GM19238 (cell line): ENCODE measurements at regions not wholly inside any gene's neighbourhood (a gene's known extent, or its start where the extent isn't known, plus 50 kb on each side); places are given as distances from the start of the nearest gene placed in this dataset.

Experiments
- DNase-seq: peaks from one replicate; pipeline ENCODE4 v3.0.0; 2011; ENCODE audit warnings: low spot score; ENCODE audit not compliant: insufficient read length

GRCh38 chr16:8194794-8195193 lies 395.5 kb downstream of the TMEM114 start:
- DNase-seq: no peak

- no peak for DNase-seq
Measured at GRCh38 chr16:8188841-8189240, 401.5 kb downstream of the TMEM114 start.

DNA sequence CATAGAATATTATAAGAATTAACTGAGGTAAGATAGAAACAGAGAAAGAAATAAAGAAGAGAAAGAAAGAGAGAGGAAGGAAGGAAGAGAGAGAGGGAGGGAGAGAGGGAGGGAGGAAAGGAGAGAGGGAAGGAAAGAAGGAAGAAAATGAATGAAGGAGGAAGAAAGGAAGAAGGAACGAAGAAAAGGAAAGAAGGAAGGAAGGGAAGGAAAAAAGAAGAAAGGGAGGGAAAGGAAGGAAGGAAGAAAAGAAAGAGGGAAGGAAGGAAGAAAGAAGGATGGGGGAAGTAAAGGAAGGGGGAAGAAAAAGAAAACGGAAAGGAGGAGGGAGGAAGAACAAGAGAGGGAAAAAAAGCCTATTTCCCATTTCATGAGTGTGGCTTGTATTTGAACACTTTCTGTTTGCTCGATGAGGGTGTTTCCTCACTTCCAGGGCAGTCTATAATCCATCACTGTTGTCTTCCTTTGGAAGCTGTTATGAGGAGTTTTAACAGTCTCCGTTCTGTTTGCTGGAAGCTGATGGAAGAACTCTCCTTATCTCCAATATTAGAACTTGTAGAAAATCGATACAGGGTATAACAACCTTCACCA lies 402.4 kb downstream of the TMEM114 start:
- DNase-seq: no peak

DNA sequence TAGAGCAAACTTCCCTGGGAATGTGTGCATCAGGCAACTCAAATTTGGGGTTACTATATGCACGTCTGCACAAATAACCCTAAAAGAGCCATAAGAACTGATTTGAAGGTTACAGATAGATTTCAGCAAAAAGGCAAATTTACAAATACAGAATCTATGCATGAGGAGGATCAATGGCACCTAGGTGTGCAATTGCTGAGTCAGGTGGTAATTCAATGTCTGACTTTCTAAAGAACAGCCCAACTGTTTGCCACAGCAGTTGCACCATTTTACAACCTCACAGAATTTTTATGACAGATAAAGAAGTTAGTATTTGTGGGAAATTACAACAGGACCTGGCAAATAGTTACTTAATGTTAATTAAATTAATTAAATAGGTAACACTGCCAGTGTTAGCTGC lies 405.5 kb downstream of the TMEM114 start:
- no peak for DNase-seq

DNA sequence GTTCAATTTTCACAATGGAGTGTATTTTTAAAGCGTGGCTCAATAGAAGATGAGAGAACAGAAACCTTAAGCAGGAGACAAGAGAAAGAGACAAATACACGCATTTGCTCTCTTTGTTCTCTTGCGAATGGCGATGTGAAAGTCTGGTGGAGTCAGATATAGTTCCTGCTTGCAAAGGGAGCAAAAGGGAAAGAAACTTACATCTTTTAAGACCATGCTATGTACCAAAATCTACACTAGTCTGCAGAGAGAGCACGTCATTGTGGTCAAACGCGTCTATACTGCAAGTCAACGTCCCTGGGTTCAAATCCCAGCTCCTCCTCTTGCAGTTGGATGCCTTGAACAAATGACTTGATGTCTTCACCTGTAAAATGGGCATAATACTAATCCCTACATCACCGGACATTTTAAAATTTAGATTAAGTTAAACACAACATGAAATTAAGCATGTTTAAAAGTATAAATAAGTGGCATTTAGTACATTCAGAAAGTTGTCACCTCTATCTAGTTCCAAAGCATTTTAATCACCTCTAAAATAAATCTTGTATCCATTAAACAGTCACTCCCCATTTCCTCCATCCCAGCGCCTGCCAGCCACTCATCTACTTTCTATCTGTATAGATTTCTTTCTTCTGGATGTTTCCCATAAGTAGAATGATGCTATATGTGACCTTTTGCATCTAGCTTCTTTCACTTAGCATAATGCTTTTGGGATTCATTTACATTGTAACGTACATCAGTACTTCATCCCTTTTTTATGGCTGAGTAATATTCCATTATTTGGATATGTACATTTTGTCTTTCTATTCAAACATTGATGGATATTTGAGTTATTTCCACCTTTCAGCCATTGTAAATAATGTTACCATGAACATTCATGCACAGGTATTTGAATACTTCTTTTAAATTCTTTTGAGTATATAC lies 406.9 kb downstream of the TMEM114 start:
- no peak for DNase-seq

DNA sequence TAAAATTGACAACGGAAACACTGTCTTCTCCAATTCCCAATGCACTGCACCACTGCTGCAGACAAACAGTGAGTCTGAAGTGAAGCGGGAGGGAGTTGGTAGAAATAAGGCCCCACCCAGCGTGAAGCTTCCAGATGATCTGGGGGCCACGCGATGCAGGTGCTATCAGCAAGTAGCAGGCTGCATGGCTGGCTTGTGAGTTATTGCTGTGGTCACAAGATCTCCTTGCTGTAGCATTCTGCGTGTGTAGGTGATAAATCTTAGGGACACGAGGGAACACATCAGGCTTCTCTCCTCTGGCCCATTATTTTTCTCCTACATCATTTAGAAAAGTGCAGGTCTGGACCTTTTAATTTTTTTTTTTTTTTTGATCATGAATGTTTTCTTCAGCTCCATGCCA lies 407.6 kb downstream of the TMEM114 start:
- DNase-seq: no peak

DNA sequence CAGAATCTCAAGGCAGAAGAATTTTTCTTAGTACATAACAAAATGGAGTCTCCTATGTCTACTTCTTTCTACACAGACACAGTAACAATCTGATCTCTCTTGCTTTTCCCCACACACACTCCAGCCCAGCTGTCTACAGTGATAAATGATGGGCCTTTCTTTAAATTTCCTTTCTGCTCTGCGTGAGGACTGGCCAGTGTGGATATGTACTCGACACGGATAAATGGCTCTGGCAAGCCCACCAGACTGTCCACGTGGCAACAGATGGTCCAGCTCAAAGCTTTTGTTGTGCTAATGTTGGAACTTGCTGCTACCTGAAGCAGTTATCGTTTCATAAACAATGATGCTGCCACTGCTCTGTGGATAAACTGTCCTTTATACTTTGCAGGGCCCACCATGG lies 410.7 kb downstream of the TMEM114 start:
- no peak for DNase-seq

DNA sequence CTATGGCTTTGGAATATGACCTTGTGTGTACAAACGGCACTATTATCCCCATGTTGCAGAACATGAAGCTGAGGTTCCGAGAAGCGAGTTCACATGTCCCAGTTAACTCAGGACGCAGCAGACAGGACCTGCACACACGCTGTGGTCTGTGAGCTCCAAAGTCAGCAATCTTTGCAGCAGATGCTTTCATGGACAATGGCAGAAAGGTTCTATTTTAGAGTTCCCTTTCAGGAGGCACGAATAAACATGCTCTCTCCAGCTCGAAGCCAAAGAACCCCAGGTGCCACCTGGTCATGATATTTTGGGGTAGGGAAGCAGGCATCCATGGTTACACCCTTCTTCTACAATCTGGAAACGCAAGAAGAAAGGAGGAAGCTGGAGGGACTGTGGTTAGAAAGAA lies 412.0 kb downstream of the TMEM114 start:
- no peak for DNase-seq

DNA sequence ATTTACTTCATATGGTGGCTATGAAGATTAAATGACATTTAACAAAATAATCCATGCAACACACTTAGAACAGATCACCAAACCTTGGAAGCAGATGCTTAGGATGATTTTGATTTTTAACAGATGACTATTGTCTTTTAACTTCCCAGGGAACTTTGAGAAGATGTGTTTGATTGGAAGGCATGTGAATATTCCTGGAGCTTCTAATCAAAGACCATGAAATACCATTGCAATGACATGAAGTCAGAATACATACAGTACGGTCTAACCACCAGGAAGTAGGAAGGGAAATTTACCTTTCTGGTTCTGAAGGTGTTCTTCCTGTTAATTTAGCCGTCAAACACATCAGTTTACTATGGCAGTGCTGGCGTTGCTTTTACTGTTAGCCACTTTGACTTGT lies 414.9 kb downstream of the TMEM114 start:
- no peak for DNase-seq

- DNase-seq: peak; percentile 10
Measured at GRCh38 chr16:8173111-8173644, 417.1 kb downstream of the TMEM114 start.

DNA sequence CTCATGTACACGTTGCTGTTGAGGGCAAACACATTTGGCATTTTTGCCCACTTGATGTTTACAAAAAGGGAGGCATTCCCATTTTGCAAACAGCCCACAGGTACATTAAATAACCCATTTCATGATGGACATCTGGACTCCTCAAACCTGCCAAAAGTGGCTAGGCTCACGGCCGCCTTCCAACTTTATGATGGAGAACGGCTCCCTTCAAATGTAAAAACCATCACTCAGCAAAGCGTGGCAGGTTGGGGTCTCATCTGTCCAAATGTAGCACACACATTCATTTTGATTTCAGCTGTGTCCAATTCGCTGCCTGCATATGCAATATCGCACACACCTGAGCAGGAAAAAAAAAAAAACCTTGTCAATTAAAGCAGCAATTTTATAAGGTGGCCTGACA lies 417.8 kb downstream of the TMEM114 start:
- no peak for DNase-seq

- no peak for DNase-seq
Measured at GRCh38 chr16:8168016-8168415, 422.3 kb downstream of the TMEM114 start.

GRCh38 chr16:8167436-8167835 lies 422.9 kb downstream of the TMEM114 start:
- no peak for DNase-seq

DNA sequence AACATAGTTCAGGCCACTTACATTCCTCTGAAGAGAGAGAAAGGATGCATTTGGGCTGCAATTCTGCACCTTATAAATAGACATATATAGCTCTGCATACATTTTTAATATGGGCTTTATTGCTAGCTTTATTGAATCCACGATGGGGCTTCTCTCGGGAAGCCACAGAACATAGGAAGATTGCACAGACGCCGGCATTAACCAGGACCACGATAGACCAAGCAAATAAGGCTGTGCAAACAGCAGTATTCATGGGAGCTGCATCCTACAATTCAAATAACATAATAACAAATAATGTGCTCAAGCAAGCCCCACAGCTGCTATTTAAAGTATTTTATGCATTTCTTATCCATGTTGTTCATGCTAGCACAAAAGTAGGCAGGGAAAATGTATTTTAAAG lies 432.3 kb downstream of the TMEM114 start:
- no peak for DNase-seq

- no peak for DNase-seq
Measured at GRCh38 chr16:8155275-8155674, 435.0 kb downstream of the TMEM114 start.

- DNase-seq: no peak
Measured at GRCh38 chr16:8146256-8147012, 443.9 kb downstream of the TMEM114 start.

GRCh38 chr16:8138666-8139065 lies 451.6 kb downstream of the TMEM114 start:
- no peak for DNase-seq

DNA sequence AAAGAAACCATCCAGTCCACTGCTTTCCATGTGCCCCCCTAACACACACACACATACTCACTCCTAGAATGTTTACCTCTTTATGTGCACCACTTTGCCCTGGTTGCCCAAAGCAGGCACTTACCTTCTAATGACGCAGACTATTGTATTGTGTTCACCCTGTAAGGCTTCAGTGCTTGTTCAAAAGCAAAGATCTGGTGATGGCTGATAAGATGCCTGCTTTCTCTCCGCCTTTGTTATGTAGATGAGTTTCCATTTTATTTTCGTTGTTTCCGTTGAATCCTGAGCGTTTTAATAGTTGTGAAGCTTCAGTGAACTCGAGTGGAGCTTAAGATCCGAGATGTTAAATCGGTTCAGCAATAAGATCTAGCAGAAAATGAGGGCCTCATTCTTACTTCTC lies 452.7 kb downstream of the TMEM114 start:
- no peak for DNase-seq

DNA sequence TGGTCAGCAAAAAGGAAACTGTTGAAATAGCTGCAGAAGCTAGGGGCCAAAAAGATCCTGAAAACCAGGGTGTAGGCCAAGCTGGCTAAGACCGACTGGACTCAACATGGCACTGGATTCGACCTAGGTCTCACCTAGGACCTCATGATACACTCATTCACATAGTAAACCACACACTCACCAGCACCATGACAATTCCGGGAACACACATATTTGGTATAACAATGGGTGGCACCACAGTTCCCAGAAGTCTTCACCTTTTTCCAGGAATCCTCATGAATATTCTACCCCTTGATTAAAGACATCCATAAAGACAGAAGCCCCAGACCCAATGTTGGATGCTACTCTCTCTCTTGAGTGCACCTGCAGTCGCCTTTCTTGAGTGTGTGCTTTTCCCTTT lies 460.1 kb downstream of the TMEM114 start:
- no peak for DNase-seq

GRCh38 chr16:8127070-8127469 lies 463.2 kb downstream of the TMEM114 start:
- no peak for DNase-seq

DNA sequence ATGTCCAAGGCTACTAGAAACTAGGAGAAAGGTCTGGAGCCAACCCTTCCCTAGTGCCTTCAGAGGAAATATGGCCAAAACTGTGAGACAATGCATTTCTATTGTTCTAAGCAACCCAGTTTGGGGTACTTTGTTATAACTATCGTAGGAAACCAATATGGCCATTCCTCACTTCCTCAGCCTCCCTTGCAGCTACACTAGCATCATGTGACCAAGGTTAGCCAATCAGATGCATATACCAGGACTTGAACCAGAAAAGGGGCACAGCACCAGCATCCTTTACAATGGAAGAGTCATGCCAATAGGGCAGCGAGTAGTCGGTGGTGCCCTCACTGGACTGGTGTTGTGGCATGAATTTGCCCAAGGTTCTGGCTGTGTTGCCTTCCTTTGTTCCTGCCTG lies 464.0 kb downstream of the TMEM114 start:
- no peak for DNase-seq

DNA sequence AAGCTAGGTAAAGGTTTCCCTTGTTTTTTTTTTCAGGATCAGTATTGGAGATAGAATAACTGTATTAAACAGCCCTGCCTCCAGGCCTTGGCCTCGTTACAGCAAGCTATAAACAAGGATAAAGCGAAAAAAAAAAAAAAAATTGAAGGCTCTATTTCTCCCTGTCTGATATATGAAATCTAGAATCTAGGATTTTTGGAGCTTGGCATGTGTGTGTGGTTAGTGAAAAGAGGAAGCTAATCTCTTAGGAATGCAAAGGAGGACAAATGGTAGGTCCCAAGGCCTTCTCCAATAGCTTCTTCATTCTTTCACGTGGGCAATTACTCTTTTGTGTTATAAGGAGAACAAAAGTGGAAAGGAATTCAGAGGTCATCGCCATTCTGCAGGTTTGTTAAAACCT lies 470.3 kb downstream of the TMEM114 start:
- DNase-seq: no peak
